ENCODE measurements at regions not wholly inside any gene's neighbourhood (a gene's known extent, or its start where the extent isn't known, plus 50 kb on each side); places are given as distances from the start of the nearest gene placed in this dataset.
A peak's percentile ranks its signal among the peaks of the same experiment; 100 is the strongest.

GRCh38 chr7:57867884-57868701 lies 418.1 kb downstream of the ZNF716 start:
- peaks cover 29% of the 10 kb centered on the region for H3K9me3 Mint-ChIP-seq
- H3K4me3 Mint-ChIP-seq = peak overlapping the region; percentile 9
- no peaks in the 10 kb centered on the region for H3K4me1 Mint-ChIP-seq (ENCODE audit: low read depth)

DNA sequence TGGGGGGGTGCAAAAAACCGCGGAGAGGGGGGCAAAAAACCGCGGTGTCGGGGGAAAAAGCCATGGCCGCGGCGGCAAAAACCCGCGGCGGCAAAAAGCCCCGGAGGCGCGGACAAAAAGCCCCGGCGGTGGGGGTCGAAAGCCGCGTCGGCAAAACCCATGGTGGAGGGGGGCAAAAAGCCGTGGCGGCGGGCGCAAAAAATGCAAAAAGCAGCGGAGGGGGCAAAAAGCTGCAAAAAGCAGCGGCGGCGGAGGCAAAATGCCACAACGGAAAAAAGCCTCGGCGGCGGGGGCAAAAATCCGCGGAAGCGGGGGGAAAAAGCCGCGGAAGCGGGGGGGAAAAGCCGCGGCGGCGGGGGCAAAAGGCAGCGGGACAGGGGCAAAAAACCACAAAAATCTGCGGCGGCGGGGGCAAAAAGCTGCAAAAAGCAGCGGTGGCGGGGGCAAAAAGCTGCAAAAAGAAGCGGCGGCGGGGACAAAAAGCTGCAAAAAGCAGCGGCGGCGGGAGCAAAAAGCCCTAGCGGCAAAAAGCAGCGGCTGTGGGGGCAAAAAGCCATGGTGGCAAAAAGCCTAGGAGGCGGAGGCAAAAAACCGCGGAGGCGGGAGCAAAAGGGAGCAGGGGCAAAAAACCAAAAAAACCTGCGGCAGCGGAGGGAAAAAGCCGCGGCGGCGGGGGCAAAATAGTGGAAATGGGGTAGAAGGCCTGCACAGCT lies 418.9 kb downstream of the ZNF716 start:
- Mint-ChIP-seq H3K36me3 (ENCODE audit: low read depth) (peaks cover 2% of the 10 kb centered on the region), H3K4me1 (ENCODE audit: low read depth) (no peaks in the 10 kb centered on the region), H3K27ac (peak overlapping the region; percentile 31), H3K27me3 (ENCODE audit: low read depth) (peaks cover 19% of the 10 kb centered on the region), H3K9me3 (peaks cover 30% of the 10 kb centered on the region), H3K4me3 (no peak overlapping the region)

More at GRCh38 chr7:57867884-57868701, 418.1 kb downstream of the ZNF716 start:
- Mint-ChIP-seq H3K36me3 (ENCODE audit: low read depth) (peaks cover 2% of the 10 kb centered on the region), H3K27me3 (ENCODE audit: low read depth) (peaks cover 19% of the 10 kb centered on the region), H3K27ac (peak overlapping the region; percentile 45)
